Heart left ventricle (tissue), 16 donors: ENCODE measurements at regions not wholly inside any gene's neighbourhood (a gene's known extent, or its start where the extent isn't known, plus 50 kb on each side); places are given as distances from the start of the nearest gene placed in this dataset.

Experiments
- ATAC-seq, 4 donors: fragments of 200-7000 bp; cut with Tn5 transposase; one replicate each; pipeline ENCODE4 v1.9.1; 2020 to 2022; ENCODE audit warnings: moderate library complexity in 4 of 4, mild to moderate bottlenecking in 3 of 4, moderate number of reproducible peaks in 1 of 4
- DNase-seq, 5 donors: peaks; one replicate each; pipeline ENCODE4 v3.0.0-alpha.2; 2020
- H3K27ac ChIP-seq, 12 donors: fragments of 200-600 bp; sonication (generic) in 4 of 12; one replicate each; pipeline versions ENCODE4 v1.5.0 to v1.8.0; 2016 to 2022; ENCODE audit warnings: mild to moderate bottlenecking in 2 of 12
- H3K27me3 ChIP-seq, 9 donors: fragments of 200-600 bp; sonication (generic) in 2 of 9; one replicate each; pipeline versions ENCODE4 v1.5.1 to v1.8.0; 2016 to 2022; ENCODE audit warnings: mild to moderate bottlenecking in 3 of 9
- H3K36me3 ChIP-seq, 9 donors: fragments of 200-600 bp; sonication (generic) in 2 of 9; one replicate each; pipeline versions ENCODE4 v1.5.0 to v1.8.0; 2018 to 2022; ENCODE audit warnings: mild to moderate bottlenecking in 2 of 9
- H3K4me1 ChIP-seq, 12 donors: fragments of 200-600 bp; sonication (generic) in 4 of 12; one replicate each; pipeline versions ENCODE4 v1.5.0 to v1.8.0; 2016 to 2022; ENCODE audit warnings: mild to moderate bottlenecking in 3 of 12
- H3K4me3 ChIP-seq, 12 donors: fragments of 200-600 bp; sonication (generic) in 4 of 12; one replicate each; pipeline versions ENCODE4 v1.5.0 to v1.8.0; 2017 to 2022; ENCODE audit warnings: mild to moderate bottlenecking in 9 of 12, moderate library complexity in 4 of 12
- H3K9me3 ChIP-seq, 12 donors: fragments of 200-600 bp; sonication (generic) in 4 of 12; one replicate each; pipeline versions ENCODE4 v1.5.0 to v1.8.0; 2016 to 2022; ENCODE audit warnings: mild to moderate bottlenecking in 1 of 12
- POLR2A ChIP-seq, 2 donors: fragments of 450-650 bp; IDR thresholded peaks; one replicate each; pipeline ENCODE4 v1.6.1; 2017; ENCODE audit warnings: antibody characterized with exemption in 2 of 2, mild to moderate bottlenecking in 2 of 2, moderate library complexity in 2 of 2
- WGBS, 4 donors: extraction: QIAGEN DNeasy Blood & Tissue Kit in 2 of 4; methylation state at CpG; one replicate each; pipeline versions ENCODE4 v1.1.5 to v1.1.7; 2013 to 2018; 5-methylcytosine and 5-hydroxymethylcytosine counted together
- intact Hi-C, 10 donors: fragments of 100-400 bp; cut with DNase I; formaldehyde crosslinking; loops; one replicate each; pipeline versions ENCODE4 v1.11.1 to v1.14.2; 2022
- TF ChIP-seq, protein P1 (sequence below), 12 donors: fragments of 200-600 bp; sonication (generic) in 4 of 12; IDR thresholded peaks; one replicate each; pipeline versions ENCODE4 v1.5.0 to v1.8.0; 2018 to 2022; ENCODE audit warnings: antibody characterized with exemption in 12 of 12, mild to moderate bottlenecking in 5 of 12
- donor health status: ischemic (EF 13 %, LVEDD 7.1; RV severe dilation, severe dysfunction).
- donor health status: healthy with polysubstance abuse.
- donor health status: DM: no; HTN: yes; CAD: no.
- donor health status: DM: no; HTN: no; CAD: no.
- donor health status: ischemic (EF 25% LVEDD 6.9; RV normal size, moderate dysfunction).
- donor health status: ischemic (EF 25% LVEDD 5.7; RV mildly dilated, moderate dysfunction).
- donor health status: healthy.
- donor health status: DM: yes; HTN: yes; CAD: no.
- donor health status: ischemic (EF 35%, LVEDD 5.7; RV mildly dilated, moderate dysfunction).
- donor health status: nonischemic (EF 11% LVEDD 7.7; RV severe dilation, severe dysfunction).
- donor health status: DM: yes; HTN: yes; CAD: no.
- donor health status: PGD.
- donor health status: ischemic (EF 29% LVEDD 5.4; RV normal size, mild dysfunction).
- donor health status: nonischemic (EF 23%, LVEDD 6.1; RV moderate dilation, normal function).

DNA sequence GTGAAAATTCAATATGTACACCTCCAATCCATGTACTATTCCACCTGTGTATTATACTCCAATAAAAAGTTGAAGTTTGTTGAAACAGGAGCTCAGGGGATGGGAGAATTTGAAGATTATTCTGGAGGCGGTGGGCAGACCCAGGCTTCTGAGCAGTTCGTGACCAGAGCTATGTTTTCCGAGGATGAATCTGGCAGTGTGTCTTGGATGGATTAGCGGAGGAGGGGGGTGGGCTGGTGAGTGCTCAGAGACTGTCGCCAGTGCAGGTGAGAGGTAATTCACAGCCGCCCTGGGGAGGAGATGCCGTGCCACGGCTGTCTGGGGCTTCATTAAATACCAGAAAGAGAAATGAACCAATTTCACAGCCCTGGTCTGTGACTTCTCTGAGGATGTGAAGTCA, 283.0 kb upstream of the RTL1 start:
- DNase-seq, result no peak
- no peaks in the 10 kb centered on the region for H3K4me1 ChIP-seq
- intact Hi-C loops, result no loop called here
- no peaks in the 10 kb centered on the region for H3K36me3 ChIP-seq
- no peak overlapping the region for H3K27ac ChIP-seq
- peaks cover 0 to 28% (median 4%) of the 10 kb centered on the region in 9 donors for H3K27me3 ChIP-seq
- TF ChIP-seq, protein P1, sequence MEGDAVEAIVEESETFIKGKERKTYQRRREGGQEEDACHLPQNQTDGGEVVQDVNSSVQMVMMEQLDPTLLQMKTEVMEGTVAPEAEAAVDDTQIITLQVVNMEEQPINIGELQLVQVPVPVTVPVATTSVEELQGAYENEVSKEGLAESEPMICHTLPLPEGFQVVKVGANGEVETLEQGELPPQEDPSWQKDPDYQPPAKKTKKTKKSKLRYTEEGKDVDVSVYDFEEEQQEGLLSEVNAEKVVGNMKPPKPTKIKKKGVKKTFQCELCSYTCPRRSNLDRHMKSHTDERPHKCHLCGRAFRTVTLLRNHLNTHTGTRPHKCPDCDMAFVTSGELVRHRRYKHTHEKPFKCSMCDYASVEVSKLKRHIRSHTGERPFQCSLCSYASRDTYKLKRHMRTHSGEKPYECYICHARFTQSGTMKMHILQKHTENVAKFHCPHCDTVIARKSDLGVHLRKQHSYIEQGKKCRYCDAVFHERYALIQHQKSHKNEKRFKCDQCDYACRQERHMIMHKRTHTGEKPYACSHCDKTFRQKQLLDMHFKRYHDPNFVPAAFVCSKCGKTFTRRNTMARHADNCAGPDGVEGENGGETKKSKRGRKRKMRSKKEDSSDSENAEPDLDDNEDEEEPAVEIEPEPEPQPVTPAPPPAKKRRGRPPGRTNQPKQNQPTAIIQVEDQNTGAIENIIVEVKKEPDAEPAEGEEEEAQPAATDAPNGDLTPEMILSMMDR (IDR thresholded peaks at IDR 0.05), result no peak
- TF ChIP-seq POLR2A (IDR thresholded peaks at IDR 0.05), result no peak
- WGBS, 4 donors, result 72 to 82% (median 75%) methylated on average over 8 of the region's 8 CpGs
- H3K4me3 ChIP-seq, result no peak overlapping the region
- ATAC-seq, result no peak
- peaks cover 0 to 7% (median 0%) of the 10 kb centered on the region in 12 donors for H3K9me3 ChIP-seq

DNA sequence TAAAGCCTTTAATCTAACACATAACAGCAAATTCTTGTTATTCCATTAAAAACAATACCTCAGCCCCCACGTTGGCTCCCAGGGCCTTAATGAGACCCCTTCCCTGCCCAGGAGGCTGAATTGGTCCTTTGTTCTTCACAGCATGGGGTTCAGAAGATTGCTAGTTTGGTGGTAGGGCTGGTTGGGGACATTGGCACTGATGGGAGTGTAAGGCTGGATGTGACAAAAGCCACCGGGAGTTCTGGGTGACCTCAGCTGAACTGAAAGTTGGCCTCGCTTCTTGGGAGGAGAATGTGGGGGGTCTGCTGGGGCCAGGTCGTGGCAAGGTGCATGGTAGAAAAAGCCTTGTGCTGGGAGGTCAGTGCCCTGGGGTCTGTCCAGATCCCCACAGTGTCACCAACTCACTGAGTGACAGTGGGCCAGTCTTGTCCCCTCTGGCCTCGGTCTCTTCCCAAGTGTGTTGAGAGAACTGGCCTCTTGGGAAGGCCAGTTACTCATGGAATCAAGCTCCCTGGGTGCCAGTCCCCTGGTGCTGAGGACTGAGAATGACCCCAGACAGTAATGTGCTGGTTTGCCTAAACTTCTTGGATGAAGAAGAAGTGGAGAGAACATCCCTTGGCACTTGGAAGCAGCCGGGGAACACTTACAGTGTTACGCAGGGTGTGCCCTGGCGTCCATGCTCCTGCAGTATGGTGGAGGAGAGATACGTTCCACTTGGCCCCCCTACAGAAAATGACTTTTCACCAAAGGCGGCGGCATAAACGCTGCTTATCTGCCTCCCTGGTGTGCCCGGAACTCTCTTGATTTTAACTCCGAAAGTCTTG, 283.7 kb upstream of the RTL1 start:
- TF ChIP-seq POLR2A (IDR thresholded peaks at IDR 0.05), result no peak
- TF ChIP-seq, protein P1 (IDR thresholded peaks at IDR 0.05), result no peak
- DNase-seq (no peak), ATAC-seq (no peak)
- 63 to 73% (median 67%) methylated on average over 14 of the region's 14 CpGs for WGBS, 4 donors
- no peak overlapping the region for H3K27ac ChIP-seq
- H3K4me3 ChIP-seq, result no peak overlapping the region
- H3K27me3 ChIP-seq, result peaks cover 0 to 26% (median 4%) of the 10 kb centered on the region in 9 donors
- H3K4me1 ChIP-seq, result no peaks in the 10 kb centered on the region
- no peaks in the 10 kb centered on the region for H3K36me3 ChIP-seq
- peaks cover 0 to 3% (median 0%) of the 10 kb centered on the region in 12 donors for H3K9me3 ChIP-seq
- intact Hi-C loops, result no loop called here

DNA sequence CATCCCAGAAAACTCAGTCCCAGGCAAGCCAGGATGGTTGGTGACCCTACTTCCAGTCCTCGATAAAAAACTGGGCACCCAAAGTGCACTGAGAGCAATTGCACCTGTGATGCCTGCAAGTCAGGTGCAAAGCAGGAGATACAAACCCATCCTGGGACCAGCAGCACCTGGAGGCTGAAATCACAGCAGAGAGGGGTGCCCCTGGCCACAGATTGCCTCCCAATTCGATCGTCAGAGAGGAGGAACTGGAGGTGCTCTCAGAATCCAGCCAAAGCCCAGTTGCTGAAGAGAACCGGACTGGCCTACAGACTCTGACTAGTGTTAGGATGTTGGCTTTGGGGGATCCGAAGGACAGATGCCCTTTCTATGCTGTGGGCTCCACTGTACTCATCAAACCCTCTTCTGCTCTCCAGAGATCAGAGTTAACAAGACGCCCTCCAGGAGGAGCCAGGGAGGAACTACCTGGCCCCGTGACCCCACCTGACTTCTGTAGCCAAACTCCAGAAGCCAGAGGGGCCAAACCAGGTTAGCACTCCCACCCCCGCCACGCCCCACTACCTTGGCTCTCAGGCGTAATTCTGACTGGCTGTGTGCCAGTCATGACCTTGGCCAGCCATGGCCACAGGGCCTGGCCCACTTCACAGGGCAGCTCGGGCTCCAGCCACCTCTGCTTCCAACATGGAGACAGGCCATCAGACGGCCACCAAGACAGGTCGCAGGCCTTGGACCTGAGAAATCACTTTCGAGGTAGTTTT, 284.5 kb upstream of the RTL1 start:
- DNase-seq (no peak), ATAC-seq (no peak)
- no peak overlapping the region for H3K27ac ChIP-seq
- H3K27me3 ChIP-seq, result peaks cover 0 to 18% (median 4%) of the 10 kb centered on the region in 9 donors
- 71 to 83% (median 81%) methylated on average over 10 to 14 of the region's 14 CpGs for WGBS, 4 donors
- H3K4me1 ChIP-seq, result no peaks in the 10 kb centered on the region
- intact Hi-C loops, result no loop called here
- no peaks in the 10 kb centered on the region for H3K9me3 ChIP-seq
- no peaks in the 10 kb centered on the region for H3K36me3 ChIP-seq
- no peak overlapping the region for H3K4me3 ChIP-seq
- TF ChIP-seq, protein P1 (IDR thresholded peaks at IDR 0.05), result no peak
- no peak for TF ChIP-seq POLR2A (IDR thresholded peaks at IDR 0.05)

GRCh38 chr14:101188571-101188915, 285.0 kb upstream of the RTL1 start:
- TF ChIP-seq POLR2A (IDR thresholded peaks at IDR 0.05), result no peak
- WGBS, 4 donors, result 74 to 79% (median 78%) methylated on average over 7 of the region's 7 CpGs
- DNase-seq (no peak), ATAC-seq (no peak)
- no peaks in the 10 kb centered on the region for H3K9me3 ChIP-seq
- no peaks in the 10 kb centered on the region for H3K4me1 ChIP-seq
- peaks cover 0 to 14% (median 3%) of the 10 kb centered on the region in 9 donors for H3K27me3 ChIP-seq
- H3K4me3 ChIP-seq, result no peak overlapping the region
- no peaks in the 10 kb centered on the region for H3K36me3 ChIP-seq
- intact Hi-C loops, result no loop called here
- no peak overlapping the region for H3K27ac ChIP-seq
